PFSK-1 (cell line): ENCODE measurements at regions not wholly inside any gene's neighbourhood (a gene's known extent, or its start where the extent isn't known, plus 50 kb on each side); places are given as distances from the start of the nearest gene placed in this dataset.

Experiments
- FOXP2 ChIP-seq: optimal IDR thresholded peaks from 2 replicates; pipeline ENCODE3; 2011; ENCODE audit warnings: borderline replicate concordance, control low read depth, inconsistent platforms; ENCODE audit not compliant: insufficient read depth; ENCODE audit errors: extremely low read length, extremely low read depth
- POLR2AphosphoS5 ChIP-seq: IDR thresholded peaks from 2 replicates; pipeline ENCODE4 v1.6.1; 2012; ENCODE audit warnings: low read depth, mild to moderate bottlenecking, control low read depth, low read length, moderate library complexity
- SIN3A ChIP-seq: IDR thresholded peaks from 2 replicates; pipeline ENCODE4 v1.6.1; 2012; ENCODE audit warnings: mild to moderate bottlenecking, low read length, moderate library complexity, borderline replicate concordance; ENCODE audit not compliant: insufficient read depth
- TAF1 ChIP-seq: IDR thresholded peaks from 2 replicates; pipeline ENCODE4 v1.6.1; 2012; ENCODE audit warnings: low read length, control low read depth, borderline replicate concordance; ENCODE audit not compliant: insufficient read depth
- TF ChIP-seq, protein P1 (sequence below), 2 experiments: IDR thresholded peaks; 2 replicates each; pipeline versions ENCODE4 v1.6.1 to v1.8.0; 2011 to 2012; ENCODE audit warnings: low read depth in 2 of 2, low read length in 2 of 2, control low read depth in 1 of 2, inconsistent platforms in 1 of 2, mild to moderate bottlenecking in 1 of 2, moderate library complexity in 1 of 2; ENCODE audit not compliant: insufficient read depth in 1 of 2

GRCh38 chr6:26304797-26305640 is 60.0 kb upstream of the BTN3A2 start:
- TF ChIP-seq SIN3A (no peak), FOXP2 (no peak), TAF1 (no peak), POLR2AphosphoS5 (no peak)
- TF ChIP-seq, protein P1, sequence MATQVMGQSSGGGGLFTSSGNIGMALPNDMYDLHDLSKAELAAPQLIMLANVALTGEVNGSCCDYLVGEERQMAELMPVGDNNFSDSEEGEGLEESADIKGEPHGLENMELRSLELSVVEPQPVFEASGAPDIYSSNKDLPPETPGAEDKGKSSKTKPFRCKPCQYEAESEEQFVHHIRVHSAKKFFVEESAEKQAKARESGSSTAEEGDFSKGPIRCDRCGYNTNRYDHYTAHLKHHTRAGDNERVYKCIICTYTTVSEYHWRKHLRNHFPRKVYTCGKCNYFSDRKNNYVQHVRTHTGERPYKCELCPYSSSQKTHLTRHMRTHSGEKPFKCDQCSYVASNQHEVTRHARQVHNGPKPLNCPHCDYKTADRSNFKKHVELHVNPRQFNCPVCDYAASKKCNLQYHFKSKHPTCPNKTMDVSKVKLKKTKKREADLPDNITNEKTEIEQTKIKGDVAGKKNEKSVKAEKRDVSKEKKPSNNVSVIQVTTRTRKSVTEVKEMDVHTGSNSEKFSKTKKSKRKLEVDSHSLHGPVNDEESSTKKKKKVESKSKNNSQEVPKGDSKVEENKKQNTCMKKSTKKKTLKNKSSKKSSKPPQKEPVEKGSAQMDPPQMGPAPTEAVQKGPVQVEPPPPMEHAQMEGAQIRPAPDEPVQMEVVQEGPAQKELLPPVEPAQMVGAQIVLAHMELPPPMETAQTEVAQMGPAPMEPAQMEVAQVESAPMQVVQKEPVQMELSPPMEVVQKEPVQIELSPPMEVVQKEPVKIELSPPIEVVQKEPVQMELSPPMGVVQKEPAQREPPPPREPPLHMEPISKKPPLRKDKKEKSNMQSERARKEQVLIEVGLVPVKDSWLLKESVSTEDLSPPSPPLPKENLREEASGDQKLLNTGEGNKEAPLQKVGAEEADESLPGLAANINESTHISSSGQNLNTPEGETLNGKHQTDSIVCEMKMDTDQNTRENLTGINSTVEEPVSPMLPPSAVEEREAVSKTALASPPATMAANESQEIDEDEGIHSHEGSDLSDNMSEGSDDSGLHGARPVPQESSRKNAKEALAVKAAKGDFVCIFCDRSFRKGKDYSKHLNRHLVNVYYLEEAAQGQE (IDR thresholded peaks at IDR 0.05; ENCODE audit: insufficient read depth in 1 of 2, low read depth in 2 of 2, low read length in 2 of 2), result no peak

DNA sequence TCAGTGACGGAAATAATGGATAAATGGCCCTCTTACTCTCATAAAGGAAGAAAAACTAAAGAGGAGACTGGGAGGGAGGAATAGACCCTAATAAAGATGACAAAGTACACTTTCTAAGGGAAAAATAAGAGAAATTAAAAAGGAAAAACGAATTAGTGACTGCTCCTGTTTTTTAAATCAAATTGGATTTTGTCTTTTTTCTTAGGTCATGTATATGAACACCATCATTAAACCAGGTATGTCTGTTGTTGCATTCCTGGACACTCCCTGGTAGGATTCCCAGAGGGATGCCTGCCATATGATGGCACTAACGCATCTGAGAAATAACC is 59.4 kb upstream of the BTN3A2 start:
- TF ChIP-seq POLR2AphosphoS5 (no peak), FOXP2 (no peak), TAF1 (no peak), SIN3A (no peak)
- TF ChIP-seq, protein P1 (IDR thresholded peaks at IDR 0.05; ENCODE audit: insufficient read depth in 1 of 2, low read depth in 2 of 2, low read length in 2 of 2), result no peak

DNA sequence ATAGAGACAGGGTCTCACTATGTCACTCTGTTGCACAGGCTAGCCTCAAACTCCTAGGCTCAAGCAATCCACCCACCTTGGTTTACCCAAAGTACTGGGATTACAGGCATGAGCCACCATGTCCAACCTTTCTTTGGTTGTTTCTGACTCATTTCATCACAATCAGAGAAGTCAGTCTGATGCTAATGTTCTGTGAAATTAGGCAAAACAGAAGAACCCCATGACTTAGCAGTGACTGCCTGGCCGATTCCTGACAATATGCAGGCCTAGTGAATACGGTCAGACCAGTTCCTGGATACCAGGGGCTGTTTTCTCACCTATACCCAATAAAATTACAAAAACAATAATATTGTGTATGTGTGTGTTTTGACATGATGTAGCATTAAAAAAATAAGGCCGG is 58.8 kb upstream of the BTN3A2 start:
- TF ChIP-seq POLR2AphosphoS5 (no peak), FOXP2 (no peak), SIN3A (no peak), TAF1 (no peak)
- TF ChIP-seq, protein P1 (IDR thresholded peaks at IDR 0.05; ENCODE audit: insufficient read depth in 1 of 2, low read depth in 2 of 2, low read length in 2 of 2), result no peak

GRCh38 chr6:26307850-26308249 is 57.1 kb upstream of the BTN3A2 start:
- no peak for TF ChIP-seq SIN3A
- no peak for TF ChIP-seq TAF1
- TF ChIP-seq, protein P1 (IDR thresholded peaks at IDR 0.05; ENCODE audit: insufficient read depth in 1 of 2, low read depth in 2 of 2, low read length in 2 of 2), result no peak
- no peak for TF ChIP-seq FOXP2
- TF ChIP-seq POLR2AphosphoS5, result no peak
